Ishikawa (cell line): ENCODE measurements at regions not wholly inside any gene's neighbourhood (a gene's known extent, or its start where the extent isn't known, plus 50 kb on each side); places are given as distances from the start of the nearest gene placed in this dataset.

Experiments
- CEBPB ChIP-seq: IDR thresholded peaks from 2 replicates; pipeline ENCODE4 v1.6.1; 2012
- CREB1 ChIP-seq: IDR thresholded peaks from 2 replicates; pipeline ENCODE4 v1.6.1; 2012; ENCODE audit warnings: low read depth
- EGR1 ChIP-seq: IDR thresholded peaks from 2 replicates; pipeline ENCODE4 v1.6.1; 2012
- EP300 ChIP-seq: IDR thresholded peaks from 2 replicates; pipeline ENCODE4 v1.6.1; 2012; ENCODE audit warnings: borderline replicate concordance
- FOXM1 ChIP-seq: IDR thresholded peaks from 2 replicates; pipeline ENCODE4 v1.6.1; 2012; ENCODE audit warnings: low read depth, borderline replicate concordance
- MAX ChIP-seq: IDR thresholded peaks from 2 replicates; pipeline ENCODE4 v1.6.1; 2012
- NFIC ChIP-seq: IDR thresholded peaks from 2 replicates; pipeline ENCODE4 v1.6.1; 2012
- RAD21 ChIP-seq: IDR thresholded peaks from 2 replicates; pipeline ENCODE4 v1.6.1; 2012; ENCODE audit warnings: low read depth
- REST ChIP-seq: IDR thresholded peaks from 2 replicates; pipeline ENCODE4 v1.6.1; 2012; ENCODE audit warnings: low read depth, mild to moderate bottlenecking
- TAF1 ChIP-seq: IDR thresholded peaks from 2 replicates; pipeline ENCODE4 v1.6.1; 2012; ENCODE audit warnings: low read depth, mild to moderate bottlenecking
- TCF12 ChIP-seq: IDR thresholded peaks from 2 replicates; pipeline ENCODE4 v1.6.1; 2012; ENCODE audit warnings: low read depth
- TEAD4 ChIP-seq: IDR thresholded peaks from 2 replicates; pipeline ENCODE4 v1.6.1; 2012
- USF1 ChIP-seq: IDR thresholded peaks from 2 replicates; pipeline ENCODE4 v1.6.1; 2012
- YY1 ChIP-seq: IDR thresholded peaks from 2 replicates; pipeline ENCODE4 v1.6.1; 2012; ENCODE audit warnings: low read depth
- ZBTB7A ChIP-seq: IDR thresholded peaks from 2 replicates; pipeline ENCODE4 v1.6.1; 2012; ENCODE audit warnings: low read depth

- TF ChIP-seq TCF12 (no peak), YY1 (no peak), CEBPB (no peak), NFIC (no peak), TEAD4 (no peak), RAD21 (no peak), CREB1 (no peak), USF1 (no peak)
Measured at GRCh38 chr12:87365423-87365822, 663.8 kb downstream of the C12orf50 start.

- no peak for TF ChIP-seq YY1
- TF ChIP-seq EGR1 = no peak
- TF ChIP-seq CEBPB = no peak
- TF ChIP-seq NFIC = no peak
- TF ChIP-seq CREB1 = no peak
- TF ChIP-seq TEAD4 = no peak
- no peak for TF ChIP-seq REST
- TF ChIP-seq FOXM1 = no peak
- no peak for TF ChIP-seq TCF12
- no peak for TF ChIP-seq RAD21
- TF ChIP-seq TAF1 = no peak
- TF ChIP-seq ZBTB7A = no peak
- TF ChIP-seq MAX = no peak
- no peak for TF ChIP-seq EP300
- TF ChIP-seq USF1 = no peak
Measured at GRCh38 chr12:87363497-87364084, 665.6 kb downstream of the C12orf50 start.

- TF ChIP-seq TEAD4 (no peak), FOXM1 (no peak), EGR1 (no peak), CEBPB (no peak), REST (no peak), TAF1 (no peak), YY1 (no peak), CREB1 (no peak), USF1 (no peak), ZBTB7A (no peak)
Measured at GRCh38 chr12:87349681-87350080, 679.5 kb downstream of the C12orf50 start.

- no peak for TF ChIP-seq EGR1
- TF ChIP-seq CREB1 = no peak
Measured at GRCh38 chr12:87348071-87348470, 681.1 kb downstream of the C12orf50 start.

GRCh38 chr12:87344699-87345098 lies 684.5 kb downstream of the C12orf50 start:
- TF ChIP-seq FOXM1 = no peak
- TF ChIP-seq RAD21 = 0 out of 2 replicates have a peak, but pooled peaks have one; percentile 18
- TF ChIP-seq EP300 = no peak
- TF ChIP-seq TAF1 = no peak
- no peak for TF ChIP-seq TCF12

GRCh38 chr12:87338681-87339080 lies 690.5 kb downstream of the C12orf50 start:
- TF ChIP-seq MAX (no peak), CEBPB (no peak), NFIC (no peak), TCF12 (no peak), EP300 (no peak), EGR1 (no peak), RAD21 (no peak), CREB1 (no peak), FOXM1 (no peak), REST (no peak), YY1 (no peak), TEAD4 (no peak), USF1 (no peak), ZBTB7A (no peak), TAF1 (no peak)
